Activated CD8-positive, alpha-beta memory T cell treated with anti-CD3 and anti-CD28 coated beads, Interleukin-2, amount 10 ng/mL, durations not matched to agents 7 days and 5 days (primary cell): ENCODE measurements at regions not wholly inside any gene's neighbourhood (a gene's known extent, or its start where the extent isn't known, plus 50 kb on each side); places are given as distances from the start of the nearest gene placed in this dataset.

ENCODE experiments used
- ATAC-seq: fragments of 150-1000 bp; cut with Tn5 transposase; one replicate; pipeline ENCODE4 v1.10.0; 2021; ENCODE audit warnings: moderate library complexity
- CTCF ChIA-PET: fragments of 350-600 bp; sonication (Branson Sonifier 250); formaldehyde crosslinking; loops from one replicate; lab custom pipeline; 2021; ENCODE audit warnings: antibody characterized with exemption; lab: Charles Lee
- DNase-seq: peaks from one replicate; pipeline ENCODE4 v3.0.0-alpha.2; 2020
- H3K27ac Mint-ChIP-seq: one replicate; pipeline ENCODE4 v1.8.0; 2021; ENCODE audit warnings: mild to moderate bottlenecking, mixed read lengths
- H3K27me3 Mint-ChIP-seq: one replicate; pipeline ENCODE4 v1.8.0; 2021; ENCODE audit warnings: mixed read lengths
- H3K36me3 Mint-ChIP-seq: one replicate; pipeline ENCODE4 v1.8.0; 2021; ENCODE audit warnings: mild to moderate bottlenecking, mixed read lengths
- H3K4me1 Mint-ChIP-seq: one replicate; pipeline ENCODE4 v1.8.0; 2021; ENCODE audit warnings: mixed read lengths
- H3K4me3 Mint-ChIP-seq: one replicate; pipeline ENCODE4 v1.8.0; 2021; ENCODE audit warnings: mild to moderate bottlenecking, moderate library complexity, mixed read lengths
- H3K9me3 Mint-ChIP-seq: one replicate; pipeline ENCODE4 v1.8.0; 2022; ENCODE audit warnings: low read depth, mixed read lengths

- ATAC-seq (no peak), DNase-seq (no peak)
- Mint-ChIP-seq H3K27ac (no peak overlapping the region), H3K4me1 (no peaks in the 10 kb centered on the region), H3K4me3 (no peak overlapping the region), H3K9me3 (peaks cover 2% of the 10 kb centered on the region), H3K27me3 (no peaks in the 10 kb centered on the region), H3K36me3 (no peaks in the 10 kb centered on the region)
- CTCF ChIA-PET: no interaction called here
Measured at GRCh38 chr1:71153826-71154225, 73.0 kb upstream of the ZRANB2 start.

DNA sequence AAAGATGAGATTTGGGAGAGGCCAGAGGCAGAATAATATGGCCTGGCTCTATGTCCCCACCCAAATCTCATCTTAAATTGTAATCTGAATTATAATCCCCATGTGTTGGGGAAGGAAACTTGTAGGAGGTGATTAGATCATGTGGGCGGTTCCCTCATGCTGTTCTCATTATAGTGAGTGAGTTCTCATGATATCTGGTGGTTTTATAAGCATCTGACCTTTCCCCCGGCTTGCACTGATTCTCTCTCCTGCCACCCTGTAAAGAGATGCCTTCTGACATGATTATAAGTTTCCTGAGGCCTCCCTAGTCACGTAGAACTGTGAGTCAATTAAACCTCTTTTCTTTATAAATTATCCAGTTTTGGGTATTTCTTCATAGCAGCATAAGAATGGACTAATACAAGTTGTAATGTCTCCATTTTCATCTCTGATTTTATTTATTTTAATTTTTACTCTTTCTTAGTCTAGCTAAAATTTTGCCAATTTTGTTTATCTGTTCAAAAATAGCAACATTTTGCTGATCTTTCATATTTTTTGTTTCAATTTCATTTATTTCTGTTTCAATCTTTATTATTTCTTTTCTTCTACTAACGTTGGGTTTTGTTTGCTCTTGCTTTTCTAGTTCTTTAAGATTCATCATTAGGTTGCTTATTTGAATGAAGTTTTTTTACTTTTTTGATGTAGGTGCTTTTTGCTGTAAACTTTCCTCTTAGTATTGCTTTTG, 67.0 kb upstream of the ZRANB2 start:
- Mint-ChIP-seq H3K4me3 (no peak overlapping the region), H3K36me3 (no peaks in the 10 kb centered on the region), H3K4me1 (no peaks in the 10 kb centered on the region), H3K9me3 (no peaks in the 10 kb centered on the region), H3K27me3 (no peaks in the 10 kb centered on the region), H3K27ac (no peak overlapping the region)
- ATAC-seq: no peak
- CTCF ChIA-PET: no interaction called here
- no peak for DNase-seq

DNA sequence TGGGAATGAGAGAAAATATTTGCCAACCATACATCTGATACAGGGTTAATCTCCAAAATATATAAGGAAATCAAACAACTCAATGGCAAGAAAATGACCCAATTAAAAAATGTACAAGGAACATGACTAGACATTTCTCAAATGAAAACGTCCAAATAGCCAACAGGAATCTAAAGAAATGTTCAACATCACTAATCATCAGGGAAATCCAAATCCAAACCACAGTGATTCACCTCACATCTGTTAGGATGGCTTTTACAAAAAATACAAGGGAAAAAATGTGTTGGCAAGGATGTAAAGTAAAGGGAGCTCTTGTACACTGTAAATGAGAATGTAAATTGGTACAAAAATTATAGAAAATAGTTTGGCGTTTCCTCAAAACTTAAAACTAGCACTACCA, 54.7 kb upstream of the ZRANB2 start:
- no peaks in the 10 kb centered on the region for H3K4me1 Mint-ChIP-seq
- no peak for ATAC-seq
- peaks cover 11% of the 10 kb centered on the region for H3K9me3 Mint-ChIP-seq
- no peak overlapping the region for H3K27ac Mint-ChIP-seq
- no peaks in the 10 kb centered on the region for H3K27me3 Mint-ChIP-seq
- H3K4me3 Mint-ChIP-seq: no peak overlapping the region
- DNase-seq: no peak
- H3K36me3 Mint-ChIP-seq: no peaks in the 10 kb centered on the region
- CTCF ChIA-PET: no interaction called here
